ENCODE measurements at regions not wholly inside any gene's neighbourhood (a gene's known extent, or its start where the extent isn't known, plus 50 kb on each side); places are given as distances from the start of the nearest gene placed in this dataset.

DNA sequence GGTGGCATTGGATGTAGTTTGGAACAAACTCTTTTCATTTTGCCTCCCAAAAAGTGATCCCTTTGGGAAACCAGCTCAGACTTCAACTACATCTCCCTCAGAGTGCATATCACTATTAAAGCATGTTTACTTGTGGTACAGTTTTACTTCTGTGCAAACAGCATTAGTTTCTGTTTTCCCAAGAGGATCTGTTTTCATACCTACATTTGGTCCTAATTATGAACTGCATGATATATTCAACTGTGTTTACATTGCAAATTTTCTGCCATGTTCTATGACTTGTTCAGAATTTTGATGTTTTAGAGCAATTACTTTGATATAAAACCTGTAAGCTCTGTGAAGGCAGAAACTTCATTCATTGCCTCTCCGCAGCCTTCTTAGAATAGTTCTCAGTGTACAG is 681.5 kb upstream of the ACO1 start:
- H3K9ac ChIP-seq (ENCODE audit: low read length): no peak overlapping the region
- H3K79me2 ChIP-seq (ENCODE audit: low read length): no peaks in the 10 kb centered on the region
- no peak overlapping the region for H3K4me3 ChIP-seq (ENCODE audit: low read length)
- H3K27ac ChIP-seq (ENCODE audit: low read length): no peak overlapping the region
- H3K4me2 ChIP-seq (ENCODE audit: low read length): no peak overlapping the region
- TF ChIP-seq EZH2phosphoT487 (IDR thresholded peaks at IDR 0.05; ENCODE audit: low read depth): no peak
- TF ChIP-seq, protein P1, sequence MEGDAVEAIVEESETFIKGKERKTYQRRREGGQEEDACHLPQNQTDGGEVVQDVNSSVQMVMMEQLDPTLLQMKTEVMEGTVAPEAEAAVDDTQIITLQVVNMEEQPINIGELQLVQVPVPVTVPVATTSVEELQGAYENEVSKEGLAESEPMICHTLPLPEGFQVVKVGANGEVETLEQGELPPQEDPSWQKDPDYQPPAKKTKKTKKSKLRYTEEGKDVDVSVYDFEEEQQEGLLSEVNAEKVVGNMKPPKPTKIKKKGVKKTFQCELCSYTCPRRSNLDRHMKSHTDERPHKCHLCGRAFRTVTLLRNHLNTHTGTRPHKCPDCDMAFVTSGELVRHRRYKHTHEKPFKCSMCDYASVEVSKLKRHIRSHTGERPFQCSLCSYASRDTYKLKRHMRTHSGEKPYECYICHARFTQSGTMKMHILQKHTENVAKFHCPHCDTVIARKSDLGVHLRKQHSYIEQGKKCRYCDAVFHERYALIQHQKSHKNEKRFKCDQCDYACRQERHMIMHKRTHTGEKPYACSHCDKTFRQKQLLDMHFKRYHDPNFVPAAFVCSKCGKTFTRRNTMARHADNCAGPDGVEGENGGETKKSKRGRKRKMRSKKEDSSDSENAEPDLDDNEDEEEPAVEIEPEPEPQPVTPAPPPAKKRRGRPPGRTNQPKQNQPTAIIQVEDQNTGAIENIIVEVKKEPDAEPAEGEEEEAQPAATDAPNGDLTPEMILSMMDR (IDR thresholded peaks at IDR 0.05; ENCODE audit: low read depth, low read length): no peak
- H2AFZ ChIP-seq (ENCODE audit: low read depth, low read length): no peak overlapping the region
- no peaks in the 10 kb centered on the region for H3K9me3 ChIP-seq (ENCODE audit: insufficient read depth, low read length)
- H3K4me1 ChIP-seq (ENCODE audit: low read length): no peaks in the 10 kb centered on the region
- no peaks in the 10 kb centered on the region for H4K20me1 ChIP-seq (ENCODE audit: insufficient read depth, low read length)
- H3K36me3 ChIP-seq (replicated peaks; ENCODE audit: low read depth, low read length): no peaks in the 10 kb centered on the region
- no peaks in the 10 kb centered on the region for H3K27me3 ChIP-seq (ENCODE audit: low read depth, low read length)

GRCh38 chr9:31715250-31715649 is 669.2 kb upstream of the ACO1 start:
- no peak overlapping the region for H2AFZ ChIP-seq (ENCODE audit: low read depth, low read length)
- H3K4me3 ChIP-seq (ENCODE audit: low read length): no peak overlapping the region
- no peaks in the 10 kb centered on the region for H3K36me3 ChIP-seq (replicated peaks; ENCODE audit: low read depth, low read length)
- H3K27me3 ChIP-seq (ENCODE audit: low read depth, low read length): no peaks in the 10 kb centered on the region
- H3K4me2 ChIP-seq (ENCODE audit: low read length): no peak overlapping the region
- no peak overlapping the region for H3K27ac ChIP-seq (ENCODE audit: low read length)
- no peaks in the 10 kb centered on the region for H4K20me1 ChIP-seq (ENCODE audit: insufficient read depth, low read length)
- TF ChIP-seq, protein P1 (IDR thresholded peaks at IDR 0.05; ENCODE audit: low read depth, low read length): no peak
- no peak for TF ChIP-seq EZH2phosphoT487 (IDR thresholded peaks at IDR 0.05; ENCODE audit: low read depth)
- no peak overlapping the region for H3K9ac ChIP-seq (ENCODE audit: low read length)
- no peaks in the 10 kb centered on the region for H3K79me2 ChIP-seq (ENCODE audit: low read length)
- no peaks in the 10 kb centered on the region for H3K4me1 ChIP-seq (ENCODE audit: low read length)
- no peaks in the 10 kb centered on the region for H3K9me3 ChIP-seq (ENCODE audit: insufficient read depth, low read length)

- Histone ChIP-seq H4K20me1 (ENCODE audit: insufficient read depth, low read length) (no peaks in the 10 kb centered on the region), H3K4me2 (ENCODE audit: low read length) (no peak overlapping the region), H3K9me3 (ENCODE audit: insufficient read depth, low read length) (no peaks in the 10 kb centered on the region), H3K79me2 (ENCODE audit: low read length) (no peaks in the 10 kb centered on the region), H3K4me1 (ENCODE audit: low read length) (no peaks in the 10 kb centered on the region), H3K36me3 (replicated peaks; ENCODE audit: low read depth, low read length) (no peaks in the 10 kb centered on the region), H3K27me3 (ENCODE audit: low read depth, low read length) (no peaks in the 10 kb centered on the region), H3K27ac (ENCODE audit: low read length) (no peak overlapping the region), H3K4me3 (ENCODE audit: low read length) (no peak overlapping the region), H2AFZ (ENCODE audit: low read depth, low read length) (no peak overlapping the region), H3K9ac (ENCODE audit: low read length) (no peak overlapping the region)
- TF ChIP-seq, protein P1 (IDR thresholded peaks at IDR 0.05; ENCODE audit: low read depth, low read length): no peak
- no peak for TF ChIP-seq EZH2phosphoT487 (IDR thresholded peaks at IDR 0.05; ENCODE audit: low read depth)
These were observed 665.2 kb upstream of the ACO1 start for GRCh38 chr9:31719262-31719661.

- Histone ChIP-seq H3K9me3 (ENCODE audit: insufficient read depth, low read length) (no peaks in the 10 kb centered on the region), H2AFZ (ENCODE audit: low read depth, low read length) (no peak overlapping the region), H3K4me1 (ENCODE audit: low read length) (no peaks in the 10 kb centered on the region), H3K27me3 (ENCODE audit: low read depth, low read length) (no peaks in the 10 kb centered on the region), H3K79me2 (ENCODE audit: low read length) (no peaks in the 10 kb centered on the region), H3K4me2 (ENCODE audit: low read length) (no peak overlapping the region), H3K9ac (ENCODE audit: low read length) (no peak overlapping the region), H3K4me3 (ENCODE audit: low read length) (no peak overlapping the region), H3K36me3 (replicated peaks; ENCODE audit: low read depth, low read length) (no peaks in the 10 kb centered on the region), H3K27ac (ENCODE audit: low read length) (no peak overlapping the region), H4K20me1 (ENCODE audit: insufficient read depth, low read length) (no peaks in the 10 kb centered on the region)
- no peak for TF ChIP-seq EZH2phosphoT487 (IDR thresholded peaks at IDR 0.05; ENCODE audit: low read depth)
- TF ChIP-seq, protein P1 (IDR thresholded peaks at IDR 0.05; ENCODE audit: low read depth, low read length): no peak
These were observed 654.0 kb upstream of the ACO1 start for GRCh38 chr9:31730398-31730797.
